ENCODE measurements at regions not wholly inside any gene's neighbourhood (a gene's known extent, or its start where the extent isn't known, plus 50 kb on each side); places are given as distances from the start of the nearest gene placed in this dataset.

DNA sequence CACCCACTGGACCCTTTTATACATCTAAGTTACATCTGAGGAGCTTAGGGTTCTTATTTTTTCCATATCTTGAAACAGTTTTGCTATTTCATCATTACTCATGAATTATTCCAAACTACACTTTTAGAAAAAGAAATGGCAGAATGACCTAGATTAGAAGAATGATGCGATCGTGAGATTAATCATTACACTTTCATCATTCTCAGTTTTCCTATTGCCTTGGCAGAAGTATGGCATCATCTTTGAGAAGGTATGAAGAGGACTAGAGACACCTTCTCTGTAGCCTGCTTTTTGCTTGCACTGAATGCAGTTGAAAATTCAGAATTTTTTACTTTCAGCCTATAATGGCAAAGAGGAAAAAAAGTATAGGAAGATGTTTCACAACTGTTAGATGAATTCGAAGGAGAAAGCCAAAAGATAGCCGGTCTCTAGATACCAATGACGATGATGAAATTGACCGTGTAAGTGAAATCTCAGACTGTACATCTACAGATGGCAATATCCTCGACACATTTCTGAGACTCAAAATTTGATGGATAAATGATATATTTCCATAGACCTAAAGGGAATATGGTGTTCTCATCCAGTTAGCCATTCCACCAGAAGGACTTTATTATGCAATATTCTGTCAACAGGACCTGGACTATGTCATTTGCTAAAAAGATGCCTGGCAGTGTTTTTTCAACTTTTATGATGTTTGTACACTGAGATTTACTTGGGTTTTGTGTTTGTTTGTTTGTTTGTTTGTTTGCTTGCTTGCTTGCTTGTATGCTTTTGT is 191.8 kb downstream of the TOMM20 start:
- no peaks in the 10 kb centered on the region for H4K20me1 ChIP-seq (ENCODE audit: control insufficient read depth, extremely low read depth, insufficient read depth, low read length)
- H3K9me1 ChIP-seq (ENCODE audit: control insufficient read depth, extremely low read depth, insufficient read depth, low read length) = no peaks in the 10 kb centered on the region
- H2AFZ ChIP-seq (ENCODE audit: control insufficient read depth, low read length) = no peak overlapping the region
- peaks cover 3% of the 10 kb centered on the region for H3K27me3 ChIP-seq (ENCODE audit: control insufficient read depth, extremely low read depth, insufficient read depth, low read length)
- no peak for FAIRE-seq
- no peak overlapping the region for H3K27ac ChIP-seq (ENCODE audit: control insufficient read depth, insufficient read depth, low read length)
- no peak for DNase-seq (ENCODE audit: low read depth, low spot score)
- no peaks in the 10 kb centered on the region for H3K79me2 ChIP-seq (ENCODE audit: control insufficient read depth, insufficient read depth, low read length)
- peaks cover 6% of the 10 kb centered on the region for H3K4me1 ChIP-seq (ENCODE audit: control insufficient read depth, extremely low read depth, insufficient read depth, low read length)
- dilution Hi-C loops (cut with MboI; ENCODE audit: extremely low pct_ligation_motif_present, low sequenced_read_pairs) = no loop called here
- H3K9me3 ChIP-seq (ENCODE audit: control insufficient read depth, low read depth, low read length) = no peaks in the 10 kb centered on the region
- H3K4me3 ChIP-seq (ENCODE audit: control insufficient read depth in 2 of 3, extremely low read depth in 1 of 3, insufficient read depth in 2 of 3, low read depth in 1 of 3, low read length in 3 of 3) = no peak overlapping the region
- no peak overlapping the region for H3K4me2 ChIP-seq (ENCODE audit: control insufficient read depth, extremely low read depth, insufficient read depth, low read depth, low read length)
- H3K36me3 ChIP-seq (ENCODE audit: control insufficient read depth in 2 of 2, extremely low read depth in 1 of 2, insufficient read depth in 2 of 2, low read length in 2 of 2) = no peaks in the 10 kb centered on the region
- TF ChIP-seq, protein P1, sequence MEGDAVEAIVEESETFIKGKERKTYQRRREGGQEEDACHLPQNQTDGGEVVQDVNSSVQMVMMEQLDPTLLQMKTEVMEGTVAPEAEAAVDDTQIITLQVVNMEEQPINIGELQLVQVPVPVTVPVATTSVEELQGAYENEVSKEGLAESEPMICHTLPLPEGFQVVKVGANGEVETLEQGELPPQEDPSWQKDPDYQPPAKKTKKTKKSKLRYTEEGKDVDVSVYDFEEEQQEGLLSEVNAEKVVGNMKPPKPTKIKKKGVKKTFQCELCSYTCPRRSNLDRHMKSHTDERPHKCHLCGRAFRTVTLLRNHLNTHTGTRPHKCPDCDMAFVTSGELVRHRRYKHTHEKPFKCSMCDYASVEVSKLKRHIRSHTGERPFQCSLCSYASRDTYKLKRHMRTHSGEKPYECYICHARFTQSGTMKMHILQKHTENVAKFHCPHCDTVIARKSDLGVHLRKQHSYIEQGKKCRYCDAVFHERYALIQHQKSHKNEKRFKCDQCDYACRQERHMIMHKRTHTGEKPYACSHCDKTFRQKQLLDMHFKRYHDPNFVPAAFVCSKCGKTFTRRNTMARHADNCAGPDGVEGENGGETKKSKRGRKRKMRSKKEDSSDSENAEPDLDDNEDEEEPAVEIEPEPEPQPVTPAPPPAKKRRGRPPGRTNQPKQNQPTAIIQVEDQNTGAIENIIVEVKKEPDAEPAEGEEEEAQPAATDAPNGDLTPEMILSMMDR (optimal IDR thresholded peaks at IDR 0.05 in 1 of 3, IDR thresholded peaks at IDR 0.05 in 1 of 3, conservative IDR thresholded peaks at IDR 0.05 in 1 of 3; ENCODE audit: extremely low read depth in 1 of 3, insufficient read depth in 2 of 3, low read length in 3 of 3) = no peak
- no peak for TF ChIP-seq EZH2 (IDR thresholded peaks at IDR 0.05; ENCODE audit: low read length)
- no peak overlapping the region for H3K9ac ChIP-seq (ENCODE audit: control insufficient read depth, extremely low read depth, insufficient read depth, low read length)

GRCh38 chr1:234934611-234935033 is 194.0 kb downstream of the TOMM20 start:
- no peak for TF ChIP-seq EZH2 (IDR thresholded peaks at IDR 0.05; ENCODE audit: low read length)
- TF ChIP-seq, protein P1 (optimal IDR thresholded peaks at IDR 0.05 in 1 of 3, IDR thresholded peaks at IDR 0.05 in 1 of 3, conservative IDR thresholded peaks at IDR 0.05 in 1 of 3; ENCODE audit: extremely low read depth in 1 of 3, insufficient read depth in 2 of 3, low read length in 3 of 3) = no peak
- H3K27me3 ChIP-seq (ENCODE audit: control insufficient read depth, extremely low read depth, insufficient read depth, low read length) = no peaks in the 10 kb centered on the region
- no peak overlapping the region for H3K27ac ChIP-seq (ENCODE audit: control insufficient read depth, insufficient read depth, low read length)
- FAIRE-seq = no peak
- no peak for DNase-seq (ENCODE audit: low read depth, low spot score)
- H3K79me2 ChIP-seq (ENCODE audit: control insufficient read depth, insufficient read depth, low read length) = no peaks in the 10 kb centered on the region
- dilution Hi-C loops (cut with MboI; ENCODE audit: extremely low pct_ligation_motif_present, low sequenced_read_pairs) = no loop called here
- H2AFZ ChIP-seq (ENCODE audit: control insufficient read depth, low read length) = no peak overlapping the region
- no peaks in the 10 kb centered on the region for H4K20me1 ChIP-seq (ENCODE audit: control insufficient read depth, extremely low read depth, insufficient read depth, low read length)
- no peaks in the 10 kb centered on the region for H3K36me3 ChIP-seq (ENCODE audit: control insufficient read depth in 2 of 2, extremely low read depth in 1 of 2, insufficient read depth in 2 of 2, low read length in 2 of 2)
- H3K4me1 ChIP-seq (ENCODE audit: control insufficient read depth, extremely low read depth, insufficient read depth, low read length) = peaks cover 6% of the 10 kb centered on the region
- no peak overlapping the region for H3K9ac ChIP-seq (ENCODE audit: control insufficient read depth, extremely low read depth, insufficient read depth, low read length)
- no peaks in the 10 kb centered on the region for H3K9me1 ChIP-seq (ENCODE audit: control insufficient read depth, extremely low read depth, insufficient read depth, low read length)
- H3K4me3 ChIP-seq (ENCODE audit: control insufficient read depth in 2 of 3, extremely low read depth in 1 of 3, insufficient read depth in 2 of 3, low read depth in 1 of 3, low read length in 3 of 3) = no peak overlapping the region
- H3K9me3 ChIP-seq (ENCODE audit: control insufficient read depth, low read depth, low read length) = no peaks in the 10 kb centered on the region
- no peak overlapping the region for H3K4me2 ChIP-seq (ENCODE audit: control insufficient read depth, extremely low read depth, insufficient read depth, low read depth, low read length)
